Bone marrow (tissue), 2 donors: ENCODE measurements at regions not wholly inside any gene's neighbourhood (a gene's known extent, or its start where the extent isn't known, plus 50 kb on each side); places are given as distances from the start of the nearest gene placed in this dataset.
A peak's percentile ranks its signal among the peaks of the same experiment; 100 is the strongest.
"Not testable (repeated sequence)": the region's sequence is repeated elsewhere in the genome, so short reads cannot be mapped to it uniquely, and the experiment has no call there.

Source experiments
- DNase-seq, 2 donors: peaks; one replicate each; lab custom pipeline; 2025; lab: John Stamatoyannopoulos, UW

GRCh38 chr4:189602827-189603226 is 337.8 kb upstream of the FRG1 start:
- DNase-seq: not testable (repeated sequence)

- not testable (repeated sequence) for DNase-seq
Measured at GRCh38 chr4:189610571-189610970, 330.1 kb upstream of the FRG1 start.

- no peak for DNase-seq
Measured at GRCh38 chr4:189613207-189613606, 327.5 kb upstream of the FRG1 start.

GRCh38 chr4:189615217-189615663 is 325.4 kb upstream of the FRG1 start:
- DNase-seq: no peak

GRCh38 chr4:189617741-189618140 is 322.9 kb upstream of the FRG1 start:
- not testable (repeated sequence) for DNase-seq

- DNase-seq: not testable (repeated sequence)
Measured at GRCh38 chr4:189619441-189620250, 321.0 kb upstream of the FRG1 start.

- DNase-seq: not testable (repeated sequence)
Measured at GRCh38 chr4:189622574-189622973, 318.1 kb upstream of the FRG1 start.

- DNase-seq: not testable (repeated sequence)
Measured at GRCh38 chr4:189627041-189627440, 313.6 kb upstream of the FRG1 start.

- not testable (repeated sequence) for DNase-seq
Measured at GRCh38 chr4:189629733-189630132, 310.9 kb upstream of the FRG1 start.

GRCh38 chr4:189630913-189631567 is 309.6 kb upstream of the FRG1 start:
- DNase-seq: peak in 1 of 2 donors; percentile 42

GRCh38 chr4:189631568-189631916 is 309.1 kb upstream of the FRG1 start:
- DNase-seq: not testable (repeated sequence)

- not testable (repeated sequence) for DNase-seq
Measured at GRCh38 chr4:189650436-189650835, 290.2 kb upstream of the FRG1 start.

GRCh38 chr4:189653130-189653653 is 287.5 kb upstream of the FRG1 start:
- not testable (repeated sequence) for DNase-seq

GRCh38 chr4:189653983-189654382 is 286.7 kb upstream of the FRG1 start:
- DNase-seq: not testable (repeated sequence)

GRCh38 chr4:189654396-189654795 is 286.3 kb upstream of the FRG1 start:
- not testable (repeated sequence) for DNase-seq

GRCh38 chr4:189655817-189656216 is 284.9 kb upstream of the FRG1 start:
- not testable (repeated sequence) for DNase-seq

GRCh38 chr4:189656641-189657040 is 284.0 kb upstream of the FRG1 start:
- peak in 1 of 2 donors; percentile 53 for DNase-seq

GRCh38 chr4:189658259-189658658 is 282.4 kb upstream of the FRG1 start:
- not testable (repeated sequence) for DNase-seq

- not testable (repeated sequence) for DNase-seq
Measured at GRCh38 chr4:189658831-189659230, 281.8 kb upstream of the FRG1 start.

- no peak for DNase-seq
Measured at GRCh38 chr4:189659287-189659686, 281.4 kb upstream of the FRG1 start.

GRCh38 chr4:189660722-189661360 is 279.8 kb upstream of the FRG1 start:
- DNase-seq: no peak

GRCh38 chr4:189664693-189665250 is 275.9 kb upstream of the FRG1 start:
- DNase-seq: no peak
